NCI-H2081 treated with DMSO at 0.1 percent for 48 hours (cell line): ENCODE measurements at regions not wholly inside any gene's neighbourhood (a gene's known extent, or its start where the extent isn't known, plus 50 kb on each side); places are given as distances from the start of the nearest gene placed in this dataset.
"Not testable (repeated sequence)": the region's sequence is repeated elsewhere in the genome, so short reads cannot be mapped to it uniquely, and the experiment has no call there.

Experiments
- DNase-seq: peaks from one replicate; lab custom pipeline; 2025; lab: John Stamatoyannopoulos, UW

- DNase-seq = no peak
Measured at GRCh38 chr2:120628248-120628647, 107.4 kb upstream of the GLI2 start.

DNA sequence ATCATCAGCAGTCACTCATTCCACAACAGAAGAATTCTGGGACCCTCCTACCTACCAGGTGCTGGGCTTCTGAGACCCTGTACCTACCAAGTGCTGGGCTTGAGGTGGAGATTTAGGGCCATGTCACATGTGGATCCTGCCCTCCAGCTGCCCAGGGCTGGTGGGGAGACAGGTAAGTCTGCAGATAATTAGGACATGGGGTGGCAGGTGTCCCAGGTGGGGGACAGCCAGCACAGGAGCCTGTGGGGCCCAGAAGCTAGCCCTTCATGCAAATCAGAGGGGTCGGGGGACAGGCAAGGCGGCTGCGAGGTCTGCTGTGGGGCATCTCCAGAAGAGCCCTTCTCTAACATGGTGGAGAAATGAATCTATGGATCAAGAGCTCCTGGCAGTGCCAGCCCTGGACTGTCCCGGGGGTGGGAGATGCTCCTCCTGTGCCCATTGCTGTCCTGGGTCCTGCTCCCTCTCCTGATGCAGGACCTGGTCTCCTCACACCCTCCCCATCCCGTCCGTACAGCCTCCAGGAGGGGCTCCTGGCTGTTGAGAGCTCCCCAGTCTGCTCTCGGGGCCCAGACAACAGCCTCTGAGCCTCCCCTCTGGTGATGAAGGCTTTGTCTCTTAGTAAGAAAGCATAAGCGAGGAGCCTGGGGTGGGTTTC is 106.3 kb upstream of the GLI2 start:
- no peak for DNase-seq

GRCh38 chr2:120630031-120630701 is 105.5 kb upstream of the GLI2 start:
- no peak for DNase-seq

- DNase-seq = no peak
Measured at GRCh38 chr2:120631236-120631635, 104.4 kb upstream of the GLI2 start.

- DNase-seq = no peak
Measured at GRCh38 chr2:120631724-120632123, 103.9 kb upstream of the GLI2 start.

DNA sequence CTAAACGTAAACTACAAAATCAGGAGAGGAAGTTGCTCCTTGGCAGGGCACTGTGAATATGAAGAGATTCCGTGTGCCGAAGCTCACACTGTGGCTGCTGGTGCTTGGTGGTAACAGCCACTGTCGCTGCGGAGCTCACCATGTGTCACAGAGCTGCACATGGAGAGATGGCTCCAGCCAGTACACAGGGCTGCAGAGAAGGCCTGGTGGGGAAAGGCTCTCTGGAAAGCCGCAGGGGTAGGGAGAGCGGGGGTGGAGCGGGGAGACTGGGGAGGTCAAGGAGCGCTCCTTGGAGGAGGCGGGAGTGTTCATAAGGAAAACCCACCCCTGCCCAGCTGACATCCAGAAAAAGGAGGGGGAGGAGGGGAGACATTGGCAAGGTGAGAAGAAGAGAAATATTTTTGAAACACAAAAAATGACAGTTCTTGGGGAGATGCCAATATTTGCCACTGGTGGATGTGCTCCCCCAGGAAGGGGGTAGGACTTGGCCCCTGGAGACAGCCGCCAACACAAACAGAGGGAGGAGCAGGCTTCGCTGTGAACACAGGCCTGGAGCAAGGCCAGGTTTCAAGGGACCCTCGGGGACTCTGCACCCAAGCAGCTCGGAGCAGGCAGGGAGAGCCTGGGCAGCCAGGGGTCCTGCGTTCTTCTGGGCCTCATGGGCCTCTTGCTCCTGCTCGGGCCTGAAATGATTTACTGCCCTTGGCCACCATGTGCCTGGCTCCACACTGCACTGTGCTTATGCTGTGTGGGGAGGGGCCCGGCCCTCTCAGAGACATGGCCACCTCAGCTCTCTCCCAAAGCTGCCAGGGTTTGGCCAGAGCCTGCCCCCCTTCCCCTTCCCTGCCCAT is 102.6 kb upstream of the GLI2 start:
- DNase-seq = peak; percentile 51

- no peak for DNase-seq
Measured at GRCh38 chr2:120634533-120634932, 101.1 kb upstream of the GLI2 start.

DNA sequence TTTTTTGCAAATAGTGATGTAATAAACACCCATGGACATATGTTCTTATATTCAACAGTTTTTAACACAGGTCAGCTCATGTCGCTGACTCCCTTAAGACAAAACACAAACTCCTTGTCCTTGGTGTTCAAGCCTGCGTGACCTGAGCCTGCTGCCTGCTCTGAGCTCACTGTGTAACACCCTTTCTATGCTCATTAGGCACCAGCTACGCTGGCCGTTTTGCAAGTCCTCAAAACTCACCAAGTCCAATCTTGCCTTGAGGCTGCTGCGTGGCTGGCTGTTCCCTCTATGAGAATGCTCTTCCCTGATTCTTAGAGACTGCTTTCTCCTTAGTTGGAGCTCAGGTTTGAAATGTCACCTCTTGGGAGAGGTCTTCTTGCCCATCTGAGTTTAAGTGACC is 100.5 kb upstream of the GLI2 start:
- no peak for DNase-seq

- DNase-seq = no peak
Measured at GRCh38 chr2:120637847-120638246, 97.8 kb upstream of the GLI2 start.

DNA sequence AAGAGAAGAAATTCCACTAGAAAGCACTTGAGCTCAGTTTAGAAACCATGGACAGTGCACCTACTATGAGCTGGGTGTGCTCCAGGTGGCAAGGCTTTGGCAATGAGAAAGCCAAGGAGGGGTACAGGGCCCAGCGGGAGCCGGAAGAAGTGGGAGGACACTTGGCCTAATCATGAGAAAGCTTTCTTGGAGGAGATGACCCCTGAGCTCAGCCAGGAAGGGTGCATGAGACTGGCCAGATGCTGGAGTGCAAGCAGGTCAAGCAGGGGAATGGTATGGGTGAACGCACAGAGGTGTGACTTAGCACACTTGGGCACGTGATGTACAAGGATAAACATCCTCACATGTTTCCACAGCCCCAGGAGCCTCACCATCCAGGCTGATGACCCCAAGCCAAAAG is 97.2 kb upstream of the GLI2 start:
- DNase-seq = no peak

DNA sequence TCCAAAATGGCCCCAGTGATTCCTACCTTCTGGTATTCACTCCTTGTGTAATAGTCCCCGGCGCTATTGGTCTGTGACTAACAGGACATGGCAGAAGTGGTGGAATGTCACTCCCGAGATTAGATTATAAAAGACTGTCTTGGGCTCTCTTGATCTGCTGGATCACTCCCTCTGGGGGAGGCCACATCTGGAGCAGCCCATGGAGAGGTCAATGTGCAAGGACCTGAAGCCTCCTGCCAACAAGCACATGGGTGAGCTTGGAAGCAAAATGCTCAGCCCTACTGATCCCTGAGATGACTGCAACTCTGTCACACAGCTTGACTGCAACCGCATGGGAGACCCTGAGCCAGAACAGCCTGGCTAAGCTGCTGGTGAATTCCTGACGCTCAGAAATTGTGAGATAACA is 94.3 kb upstream of the GLI2 start:
- no peak for DNase-seq

GRCh38 chr2:120642646-120643045 is 93.0 kb upstream of the GLI2 start:
- DNase-seq = no peak

DNA sequence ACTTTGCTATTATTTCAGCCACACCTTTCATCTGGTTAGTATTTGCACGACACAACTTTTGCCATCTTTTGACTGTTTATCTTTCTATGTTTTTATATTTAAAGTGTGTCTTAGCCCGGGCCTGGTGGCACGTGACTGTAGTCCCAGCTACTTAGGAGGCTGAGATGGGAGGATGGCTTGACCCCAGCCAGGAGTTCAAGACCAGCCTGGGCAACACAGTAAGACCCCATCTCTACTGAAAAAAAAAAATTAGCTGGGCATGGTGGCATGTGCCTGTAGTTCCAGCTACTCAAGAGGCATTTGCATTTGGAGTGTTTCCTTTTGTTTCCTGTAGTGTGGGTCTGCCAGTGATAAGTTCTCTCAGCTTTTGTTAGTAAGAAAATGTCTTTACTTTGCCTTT is 88.7 kb upstream of the GLI2 start:
- DNase-seq = no peak

DNA sequence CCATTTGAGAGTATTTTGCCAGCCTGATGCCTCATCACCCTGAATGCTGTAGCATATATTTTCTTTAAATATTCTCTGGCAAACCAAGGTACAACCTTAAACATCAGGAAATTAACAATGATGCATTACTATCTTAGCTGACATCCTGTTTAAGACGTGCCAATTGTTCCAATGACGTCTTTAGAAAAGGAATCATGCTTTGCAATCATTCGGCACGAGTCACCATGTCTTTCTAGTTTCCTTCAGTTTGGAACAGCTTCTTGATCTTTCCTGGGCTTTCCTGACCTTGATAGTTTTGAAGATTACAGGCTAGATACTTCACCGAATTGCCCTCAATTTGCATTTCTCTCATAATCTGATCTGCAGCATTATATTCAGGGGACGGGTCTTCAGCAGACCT is 88.2 kb upstream of the GLI2 start:
- no peak for DNase-seq

- not testable (repeated sequence) for DNase-seq
Measured at GRCh38 chr2:120649381-120649780, 86.3 kb upstream of the GLI2 start.

DNA sequence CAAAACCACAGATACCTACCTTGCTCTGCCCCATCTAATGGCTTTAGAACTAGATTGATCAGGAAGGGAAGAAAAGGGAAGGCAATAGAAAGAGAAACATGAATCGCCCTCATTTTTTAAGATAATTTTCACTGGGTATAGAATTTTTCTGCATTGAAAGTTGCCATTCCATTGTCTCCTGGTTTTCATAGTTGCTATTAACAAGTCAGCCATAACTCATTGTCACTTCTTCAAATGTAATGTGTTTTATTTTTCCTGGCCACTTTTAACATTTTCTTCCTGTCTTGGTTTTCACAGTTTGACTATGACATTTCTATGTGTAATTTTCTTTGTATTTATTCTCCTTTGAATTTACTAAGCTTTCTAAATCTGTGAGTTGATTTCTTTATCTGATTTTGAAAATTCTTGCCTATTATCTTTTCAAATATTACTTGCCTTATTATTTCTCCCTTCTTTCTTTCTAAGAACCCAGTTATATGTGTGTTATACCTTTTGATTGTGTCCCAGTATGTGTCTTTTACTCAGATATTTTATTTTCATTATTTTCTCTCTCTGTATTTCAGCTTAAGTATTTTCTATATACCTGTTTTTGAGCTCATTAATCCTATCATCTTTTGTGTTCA is 85.5 kb upstream of the GLI2 start:
- DNase-seq = no peak

DNA sequence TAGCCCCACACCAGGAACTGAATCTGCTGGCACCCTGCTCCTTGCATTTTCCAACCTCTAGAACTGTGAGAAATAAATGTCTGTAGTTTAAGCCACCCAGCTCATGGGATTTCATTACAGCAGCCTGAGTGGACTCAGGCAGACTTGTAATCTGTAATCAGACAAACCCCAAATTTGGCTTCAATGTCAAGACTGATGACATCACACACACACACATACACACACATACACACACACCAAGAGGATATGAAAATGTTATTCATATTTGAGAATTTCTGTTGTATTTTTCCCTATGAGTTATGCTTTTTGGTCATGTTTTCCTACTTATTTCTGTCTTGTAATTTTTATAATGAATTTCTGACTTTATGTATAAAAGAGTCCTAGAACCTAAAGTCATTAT is 83.8 kb upstream of the GLI2 start:
- no peak for DNase-seq

DNA sequence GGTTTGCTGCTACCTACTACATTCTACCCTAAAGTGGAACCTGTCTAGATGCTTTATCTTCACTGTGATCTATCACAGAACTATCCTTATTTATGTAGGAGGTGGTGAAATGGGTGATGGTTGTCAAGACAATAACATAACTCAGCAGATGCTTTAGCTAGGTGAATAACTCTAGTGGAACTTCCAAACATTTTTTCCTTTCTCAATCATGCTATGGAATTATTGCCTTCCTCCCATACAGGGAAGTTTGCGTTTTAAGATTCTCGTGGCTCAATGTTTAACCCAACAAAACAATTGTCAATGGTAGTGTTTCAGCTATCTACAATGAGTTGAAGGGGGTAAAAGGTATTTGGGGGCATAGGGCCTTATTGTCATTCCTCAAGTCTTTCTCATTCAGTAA is 82.6 kb upstream of the GLI2 start:
- no peak for DNase-seq

DNA sequence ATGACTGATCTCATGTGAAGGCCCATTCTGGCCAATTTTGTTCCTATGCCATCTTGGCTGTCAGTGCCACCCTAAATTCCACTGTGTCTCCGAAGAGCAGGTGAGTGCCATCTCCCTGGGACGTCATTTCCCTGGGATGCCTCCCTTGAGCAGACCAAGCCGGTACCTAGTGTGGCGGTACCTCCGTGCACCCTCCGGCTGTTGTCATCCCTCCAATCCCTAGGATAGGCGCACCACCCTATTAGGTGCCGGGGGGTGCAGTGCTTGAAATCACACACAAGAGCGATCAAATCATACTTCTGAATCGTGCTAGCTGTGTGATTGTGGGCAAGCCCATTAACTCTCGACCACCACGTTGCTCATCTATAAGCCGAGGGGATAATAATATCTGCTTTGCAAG is 81.8 kb upstream of the GLI2 start:
- DNase-seq = no peak

DNA sequence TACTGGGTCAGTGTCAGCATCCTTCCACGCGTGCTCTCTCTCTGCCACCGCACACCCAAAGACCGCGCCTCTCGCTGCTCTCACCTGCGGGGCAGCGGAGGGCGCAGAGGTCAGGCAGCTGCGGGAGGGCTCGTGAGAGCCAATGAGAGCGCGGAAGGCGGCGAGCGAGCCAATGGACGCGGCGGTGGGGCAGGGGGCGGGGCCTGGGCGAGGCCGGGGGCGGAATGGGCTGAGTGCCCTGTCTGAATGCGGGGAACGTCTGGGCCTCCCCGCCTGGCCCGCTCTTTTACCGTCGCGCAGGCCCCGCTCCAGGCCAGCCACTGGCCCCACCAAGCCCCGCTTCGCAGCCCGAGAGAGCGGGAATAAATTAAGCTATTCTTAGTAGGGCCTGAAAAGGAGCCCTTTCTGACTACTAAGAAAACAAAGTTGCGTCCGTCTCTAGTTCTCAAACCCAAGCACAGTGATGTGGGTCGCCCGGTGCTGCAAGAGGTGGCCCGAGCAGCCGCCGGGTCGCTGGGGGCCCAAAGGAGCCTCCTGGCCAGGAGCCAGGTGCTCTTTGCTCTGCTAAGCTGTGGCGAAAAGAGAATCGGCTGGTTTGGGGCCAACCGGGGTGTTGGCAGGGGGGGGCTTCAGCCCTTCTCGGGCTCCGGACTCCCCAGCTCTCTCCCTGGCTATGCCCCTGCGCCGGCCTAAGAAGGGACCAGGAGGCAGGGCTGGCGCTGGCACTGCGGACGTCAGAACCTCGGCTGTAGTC is 81.1 kb upstream of the GLI2 start:
- no peak for DNase-seq

- DNase-seq = no peak
Measured at GRCh38 chr2:120656273-120656950, 79.3 kb upstream of the GLI2 start.
